Lung (tissue), 11 donors: ENCODE measurements at regions not wholly inside any gene's neighbourhood (a gene's known extent, or its start where the extent isn't known, plus 50 kb on each side); places are given as distances from the start of the nearest gene placed in this dataset.
A peak's percentile ranks its signal among the peaks of the same experiment; 100 is the strongest.
"Not testable (repeated sequence)": the region's sequence is repeated elsewhere in the genome, so short reads cannot be mapped to it uniquely, and the experiment has no call there.

ENCODE experiments used
- ATAC-seq: fragments of 200-7000 bp; cut with Tn5 transposase; one replicate; pipeline ENCODE4 v1.9.1; 2020; ENCODE audit warnings: moderate number of reproducible peaks; ENCODE audit not compliant: insufficient read depth, low FRiP score
- DNase-seq, 3 donors: peaks; one replicate each; pipeline ENCODE4 v3.0.0-alpha.2; 2013 to 2017
- H3K27ac ChIP-seq, 2 donors: one replicate each; pipeline ENCODE4 v1.5.1; 2013; ENCODE audit warnings: mild to moderate bottlenecking in 2 of 2, moderate library complexity in 2 of 2, control low read depth in 1 of 2, inconsistent platforms in 1 of 2, low read depth in 1 of 2, low read length in 1 of 2
- H3K27me3 ChIP-seq, 3 donors: one replicate each; pipeline ENCODE4 v1.5.1; 2013; ENCODE audit warnings: low read length in 2 of 3; ENCODE audit not compliant: control insufficient read depth in 3 of 3, insufficient read depth in 3 of 3
- H3K36me3 ChIP-seq, 4 donors: one replicate each; pipeline ENCODE4 v1.5.1; 2013; ENCODE audit warnings: low read length in 4 of 4, mild to moderate bottlenecking in 1 of 4, moderate library complexity in 1 of 4; ENCODE audit not compliant: control insufficient read depth in 4 of 4, insufficient read depth in 4 of 4
- H3K4me1 ChIP-seq, 5 donors: one replicate each; pipeline ENCODE4 v1.5.1; 2013; ENCODE audit warnings: low read length in 5 of 5, mild to moderate bottlenecking in 2 of 5, moderate library complexity in 1 of 5; ENCODE audit not compliant: control insufficient read depth in 5 of 5, insufficient read depth in 5 of 5
- H3K4me3 ChIP-seq: one replicate; pipeline ENCODE4 v1.5.1; 2013; ENCODE audit warnings: mild to moderate bottlenecking, control low read depth, moderate library complexity
- H3K9ac ChIP-seq, 2 donors: one replicate each; pipeline ENCODE4 v1.5.1; 2013; ENCODE audit warnings: low read length in 2 of 2, control low read depth in 1 of 2; ENCODE audit not compliant: insufficient read depth in 1 of 2
- H3K9me3 ChIP-seq, 4 donors: one replicate each; pipeline ENCODE4 v1.5.1; 2013; ENCODE audit warnings: low read length in 3 of 4, mild to moderate bottlenecking in 1 of 4, moderate library complexity in 1 of 4; ENCODE audit not compliant: control insufficient read depth in 4 of 4, insufficient read depth in 3 of 4
- CTCF ChIP-seq: IDR thresholded peaks from 2 replicates; pipeline ENCODE4 v1.5.1; 2012; ENCODE audit warnings: mild to moderate bottlenecking; ENCODE audit errors: control extremely low read depth, extremely low read depth
- WGBS, 2 donors: extraction: QIAGEN DNeasy Blood & Tissue Kit; methylation state at CpG; one replicate each; pipeline ENCODE4 v1.1.7; 2013; 5-methylcytosine and 5-hydroxymethylcytosine counted together
- donor health status: control.
- donor health status: control.
- donor health status: Bipolar disorder and iron deficiency.
- donor health status: healthy.
- donor health status: DM: yes; HTN: yes; CAD: no.

- H3K4me1 ChIP-seq = peaks cover 0 to 8% (median 3%) of the 10 kb centered on the region in 5 donors
- peak in 2 of 3 donors; percentile 22 to 42 for DNase-seq
- H3K9me3 ChIP-seq = no peaks in the 10 kb centered on the region
- no peaks in the 10 kb centered on the region for H3K36me3 ChIP-seq
- no peak overlapping the region for H3K4me3 ChIP-seq
- no peak for TF ChIP-seq CTCF
- H3K27ac ChIP-seq = no peak overlapping the region
- no peak overlapping the region for H3K9ac ChIP-seq
- H3K27me3 ChIP-seq = no peaks in the 10 kb centered on the region
- no peak for ATAC-seq
- WGBS, 2 donors = 89 to 91% methylated on average over 7 of the region's 7 CpGs
Measured at GRCh38 chr1:213596729-213597128, 391.0 kb upstream of the PROX1 start.

GRCh38 chr1:213598263-213598662, 389.5 kb upstream of the PROX1 start:
- Histone ChIP-seq H3K27me3 (no peaks in the 10 kb centered on the region), H3K9ac (no peak overlapping the region), H3K4me3 (no peak overlapping the region), H3K27ac (no peak overlapping the region), H3K36me3 (no peaks in the 10 kb centered on the region), H3K4me1 (peaks cover 0 to 8% (median 3%) of the 10 kb centered on the region in 5 donors), H3K9me3 (no peaks in the 10 kb centered on the region)
- no peak for TF ChIP-seq CTCF
- no peak for ATAC-seq
- no peak for DNase-seq
- 94 to 95% methylated on average over 3 of the region's 3 CpGs for WGBS, 2 donors

DNA sequence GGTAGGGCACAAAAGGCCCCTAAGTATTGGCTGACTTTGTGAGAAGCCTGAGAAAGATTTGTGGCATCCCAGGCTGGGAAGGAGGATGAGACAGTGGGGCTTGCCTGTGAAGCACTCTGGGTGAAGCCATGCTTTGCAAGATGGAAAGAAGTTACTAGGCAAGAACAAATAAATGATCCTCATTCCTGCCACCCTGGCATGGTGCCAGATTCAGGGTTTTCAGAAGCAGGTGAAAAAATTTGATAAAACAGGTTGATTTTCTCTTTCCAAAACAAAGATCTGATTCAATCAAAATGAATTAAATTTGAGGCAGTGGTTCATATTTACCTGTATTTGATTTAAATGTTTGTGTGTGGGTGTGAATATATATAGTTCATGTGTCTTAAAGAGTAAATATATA, 386.9 kb upstream of the PROX1 start:
- H3K4me3 ChIP-seq = no peak overlapping the region
- ATAC-seq = no peak
- H3K36me3 ChIP-seq = no peaks in the 10 kb centered on the region
- H3K9me3 ChIP-seq = no peaks in the 10 kb centered on the region
- no peak for TF ChIP-seq CTCF
- H3K4me1 ChIP-seq = peaks cover 0 to 8% (median 3%) of the 10 kb centered on the region in 5 donors
- no peaks in the 10 kb centered on the region for H3K27me3 ChIP-seq
- H3K9ac ChIP-seq = no peak overlapping the region
- H3K27ac ChIP-seq = no peak overlapping the region
- DNase-seq = no peak

DNA sequence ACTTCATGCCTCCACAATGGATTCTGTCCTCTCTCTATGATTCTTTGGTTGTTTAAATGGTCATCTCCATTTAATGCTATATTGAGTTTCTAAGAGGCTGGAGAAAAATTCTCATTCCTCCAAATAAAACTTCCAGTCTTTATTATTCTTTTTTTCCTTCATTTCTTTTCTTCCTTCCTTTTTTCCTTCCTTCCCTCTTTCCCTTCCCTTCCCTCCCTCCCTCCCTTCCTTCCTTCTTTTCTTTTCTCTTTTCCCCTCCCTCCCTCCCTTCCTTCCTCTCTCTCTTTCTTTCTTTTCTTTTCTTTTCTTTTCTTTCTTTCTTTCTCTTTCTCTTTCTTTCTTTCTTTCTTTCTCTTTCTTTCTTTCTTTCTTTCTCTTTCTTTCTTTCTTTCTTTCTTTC, 386.1 kb upstream of the PROX1 start:
- not testable (repeated sequence) for H3K4me1 ChIP-seq, DNase-seq, H3K27me3 ChIP-seq, H3K27ac ChIP-seq, H3K9me3 ChIP-seq, ATAC-seq, H3K4me3 ChIP-seq, H3K9ac ChIP-seq, H3K36me3 ChIP-seq
